Stimulated activated CD4-positive, alpha-beta T cell treated with anti-CD3 and anti-CD28 coated beads, TNF-alpha, amount 100 ng/mL, for 1 hour (primary cell): ENCODE measurements at regions not wholly inside any gene's neighbourhood (a gene's known extent, or its start where the extent isn't known, plus 50 kb on each side); places are given as distances from the start of the nearest gene placed in this dataset.

ENCODE experiments used
- DNase-seq, 3 donors: peaks; one replicate each; pipeline ENCODE4 v3.0.0-alpha.2; 2020; ENCODE audit warnings: low read depth in 3 of 3, low spot score in 1 of 3

- no peak for DNase-seq
Observed at GRCh38 chr9:89744730-89745129, 139.9 kb downstream of the GADD45G start.

- DNase-seq: no peak
Observed at GRCh38 chr9:89745601-89746376, 141.0 kb downstream of the GADD45G start.

GRCh38 chr9:89746385-89747116 is 141.7 kb downstream of the GADD45G start:
- no peak for DNase-seq

- DNase-seq: no peak
Observed at GRCh38 chr9:89747596-89747995, 142.8 kb downstream of the GADD45G start.

- no peak for DNase-seq
Observed at GRCh38 chr9:89748021-89748670, 143.3 kb downstream of the GADD45G start.

- DNase-seq: no peak
Observed at GRCh38 chr9:89748831-89749499, 144.2 kb downstream of the GADD45G start.

GRCh38 chr9:89749500-89750116 is 144.8 kb downstream of the GADD45G start:
- no peak for DNase-seq

- no peak for DNase-seq
Observed at GRCh38 chr9:89750117-89750791, 145.4 kb downstream of the GADD45G start.

GRCh38 chr9:89751079-89751825 is 146.4 kb downstream of the GADD45G start:
- DNase-seq: no peak

- DNase-seq: no peak
Observed at GRCh38 chr9:89752154-89752553, 147.3 kb downstream of the GADD45G start.

GRCh38 chr9:89753472-89754055 is 148.8 kb downstream of the GADD45G start:
- DNase-seq: no peak

- no peak for DNase-seq
Observed at GRCh38 chr9:89754193-89754592, 149.4 kb downstream of the GADD45G start.

GRCh38 chr9:89755821-89756220 is 151.0 kb downstream of the GADD45G start:
- DNase-seq: no peak

GRCh38 chr9:89756891-89757537 is 152.2 kb downstream of the GADD45G start:
- no peak for DNase-seq

- no peak for DNase-seq
Observed at GRCh38 chr9:89757776-89758528, 153.1 kb downstream of the GADD45G start.

GRCh38 chr9:89759572-89759971 is 154.8 kb downstream of the GADD45G start:
- no peak for DNase-seq

GRCh38 chr9:89760123-89760522 is 155.3 kb downstream of the GADD45G start:
- no peak for DNase-seq

GRCh38 chr9:89764217-89764616 is 159.4 kb downstream of the GADD45G start:
- no peak for DNase-seq
